IMR-90 (cell line): ENCODE measurements at regions not wholly inside any gene's neighbourhood (a gene's known extent, or its start where the extent isn't known, plus 50 kb on each side); places are given as distances from the start of the nearest gene placed in this dataset.

Experiments
- ATAC-seq: fragments of 200-7000 bp; cut with Tn5 transposase; 2 replicates; pipeline ENCODE4 v1.9.1; 2020; ENCODE audit warnings: low read depth, mild to moderate bottlenecking, moderate library complexity
- BruUV-seq: library from RNA; stranded (reverse); fragments of 400-500 nt; replicated peaks from 2 replicates; lab custom pipeline; 2021; lab: Mats Ljungman, UMichigan
- CTCF ChIA-PET: fragments of 300-600 bp; formaldehyde crosslinking; extraction: SDS; loops from one replicate; lab custom pipeline; 2021; ENCODE audit warnings: antibody characterized with exemption; lab: Yijun Ruan, JAX
- POLR2A ChIA-PET: fragments of 300-600 bp; sonication (Branson Sonifier 250); formaldehyde crosslinking; loops from one replicate; lab custom pipeline; 2022; ENCODE audit warnings: antibody characterized with exemption; ENCODE audit not compliant: unreplicated experiment; lab: Charles Lee
- DNase-seq: peaks from one replicate; pipeline ENCODE4 v3.0.0; 2013
- H2AFZ ChIP-seq: replicated peaks from 2 replicates; pipeline ENCODE3; 2013; ENCODE audit warnings: low read length, mild to moderate bottlenecking; ENCODE audit not compliant: poor library complexity
- H2AK5ac ChIP-seq: 2 replicates; pipeline ENCODE4 v1.6.1; 2013; ENCODE audit warnings: low read depth, low read length, inconsistent platforms
- H2AK9ac ChIP-seq: replicated peaks from 2 replicates; pipeline ENCODE3; 2013; ENCODE audit warnings: mild to moderate bottlenecking, low read depth, low read length, moderate library complexity; ENCODE audit not compliant: poor library complexity
- H2BK120ac ChIP-seq: 2 replicates; pipeline ENCODE4 v1.6.1; 2013; ENCODE audit warnings: low read depth, low read length, inconsistent platforms
- H2BK15ac ChIP-seq: 3 replicates; pipeline ENCODE4 v1.6.1; 2013; ENCODE audit warnings: low read depth, low read length, inconsistent platforms
- H2BK20ac ChIP-seq: 2 replicates; pipeline ENCODE4 v1.6.1; 2013; ENCODE audit warnings: low read depth, mild to moderate bottlenecking, inconsistent platforms, low read length, moderate library complexity
- H2BK5ac ChIP-seq: 2 replicates; pipeline ENCODE4 v1.6.1; 2013; ENCODE audit warnings: mild to moderate bottlenecking, low read depth, low read length, inconsistent platforms; ENCODE audit not compliant: poor library complexity, severe bottlenecking
- H3K14ac ChIP-seq: replicated peaks from 2 replicates; pipeline ENCODE4 v1.6.1; 2013; ENCODE audit warnings: low read depth, low read length, inconsistent platforms
- H3K18ac ChIP-seq: 2 replicates; pipeline ENCODE4 v1.6.1; 2013; ENCODE audit warnings: low read depth, low read length, control low read depth
- H3K23ac ChIP-seq: 2 replicates; pipeline ENCODE4 v1.6.1; 2013; ENCODE audit warnings: low read depth, low read length, inconsistent platforms
- H3K27ac ChIP-seq: 2 replicates; pipeline ENCODE4 v1.5.1; 2013; ENCODE audit warnings: mild to moderate bottlenecking, control low read depth, low read length; ENCODE audit not compliant: insufficient read depth
- H3K27me3 ChIP-seq: 2 replicates; pipeline ENCODE4 v1.6.1; 2013; ENCODE audit warnings: low read length; ENCODE audit not compliant: control insufficient read depth, insufficient read depth
- H3K36me3 ChIP-seq: 2 replicates; pipeline ENCODE4 v1.6.1; 2013; ENCODE audit warnings: low read length, mixed read lengths; ENCODE audit not compliant: control insufficient read depth, insufficient read depth
- H3K4ac ChIP-seq: 2 replicates; pipeline ENCODE4 v1.6.1; 2013; ENCODE audit warnings: low read depth, low read length, inconsistent platforms
- H3K4me1 ChIP-seq: 2 replicates; pipeline ENCODE4 v1.6.1; 2013; ENCODE audit warnings: low read length, mixed read lengths; ENCODE audit not compliant: control insufficient read depth, insufficient read depth
- H3K4me2 ChIP-seq: 2 replicates; pipeline ENCODE4 v1.6.1; 2013; ENCODE audit warnings: low read depth, mild to moderate bottlenecking, control low read depth, low read length, moderate library complexity
- H3K4me3 ChIP-seq: 2 replicates; pipeline ENCODE4 v1.5.1; 2013; ENCODE audit warnings: low read depth, mild to moderate bottlenecking, control low read depth, low read length, moderate library complexity; ENCODE audit not compliant: insufficient read depth
- H3K56ac ChIP-seq: 2 replicates; pipeline ENCODE4 v1.6.1; 2013; ENCODE audit warnings: low read length, inconsistent platforms; ENCODE audit not compliant: insufficient read depth; ENCODE audit errors: extremely low read depth
- H3K79me1 ChIP-seq, 2 experiments: 2 replicates each; pipeline ENCODE4 v1.6.1; 2013; ENCODE audit warnings: low read length in 2 of 2, inconsistent platforms in 1 of 2, low read depth in 1 of 2
- H3K9ac ChIP-seq: 2 replicates; pipeline ENCODE4 v1.6.1; 2013; ENCODE audit warnings: low read depth, low read length, control low read depth
- H3K9me1 ChIP-seq: 2 replicates; pipeline ENCODE4 v1.6.1; 2013; ENCODE audit warnings: low read length, inconsistent platforms; ENCODE audit not compliant: insufficient read depth
- H3K9me3 ChIP-seq: 2 replicates; pipeline ENCODE4 v1.6.1; 2013; ENCODE audit warnings: low read length; ENCODE audit not compliant: control insufficient read depth, insufficient read depth
- H4K20me1 ChIP-seq: 2 replicates; pipeline ENCODE4 v1.6.1; 2013; ENCODE audit warnings: low read length, inconsistent platforms; ENCODE audit not compliant: insufficient read depth
- H4K5ac ChIP-seq: 2 replicates; pipeline ENCODE4 v1.6.1; 2013; ENCODE audit warnings: mild to moderate bottlenecking, low read depth, low read length, control low read depth
- H4K8ac ChIP-seq, 2 experiments: 2 replicates each; pipeline ENCODE4 v1.6.1; 2013; ENCODE audit warnings: low read depth in 2 of 2, low read length in 2 of 2, control low read depth in 1 of 2, inconsistent platforms in 1 of 2
- H4K91ac ChIP-seq: 2 replicates; pipeline ENCODE4 v1.6.1; 2013; ENCODE audit warnings: low read depth, low read length, inconsistent platforms; ENCODE audit not compliant: insufficient read depth
- CHD1 ChIP-seq: IDR thresholded peaks from 2 replicates; pipeline ENCODE4 v1.6.1; 2012; ENCODE audit warnings: low read depth, low read length, improper control_type of control experiment
- WGBS, 2 experiments: methylation state at CpG; one replicate each; pipeline versions ENCODE4 v1.1.5 to v1.1.7; 2013; ENCODE audit warnings: missing lambda C conversion rate in 2 of 2; ENCODE audit not compliant: insufficient read length in 1 of 2; ENCODE audit errors: extremely low coverage in 2 of 2; 5-methylcytosine and 5-hydroxymethylcytosine counted together
- dilution Hi-C: fragments of 300-500 bp; cut with HindIII; formaldehyde crosslinking; loops from one replicate; pipeline ENCODE4 v1.14.3; 2018; ENCODE audit warnings: low sequenced_read_pairs; ENCODE audit not compliant: unreplicated experiment
- in situ Hi-C: fragments of 300-500 bp; cut with MboI; formaldehyde crosslinking; loops from 3 replicates; pipeline ENCODE4 v1.14.3; 2019; ENCODE audit warnings: low sequenced_read_pairs, inconsistent platforms, mixed read lengths
- intact Hi-C: fragments of 100-400 bp; cut with micrococcal nuclease; formaldehyde crosslinking; loops from 2 replicates; pipeline ENCODE4 v1.10.0; 2022

- Histone ChIP-seq H2AK5ac (no peak overlapping the region), H3K9me3 (peaks cover 2% of the 10 kb centered on the region; the same call in 1 of the 2 replicates), H3K4me1 (no peaks in the 10 kb centered on the region), H3K23ac (no peak overlapping the region), H3K18ac (no peak overlapping the region), H4K20me1 (no peaks in the 10 kb centered on the region), H4K8ac (no peak overlapping the region), H3K56ac (no peak overlapping the region), H3K14ac (no peak overlapping the region), H3K4me3 (no peak overlapping the region), H4K91ac (no peak overlapping the region), H3K27ac (no peak overlapping the region), H2BK15ac (no peak overlapping the region), H3K4ac (no peak overlapping the region), H2BK20ac (no peak overlapping the region), H2BK120ac (no peak overlapping the region), H3K27me3 (no peaks in the 10 kb centered on the region), H2AFZ (no peak overlapping the region), H3K79me1 (no peaks in the 10 kb centered on the region), H2BK5ac (no peak overlapping the region), H3K9me1 (no peaks in the 10 kb centered on the region), H2AK9ac (no peak overlapping the region), H4K5ac (no peak overlapping the region), H3K4me2 (no peak overlapping the region), H3K9ac (no peak overlapping the region), H3K36me3 (no peaks in the 10 kb centered on the region)
- intact Hi-C loops (no loop called here), in situ Hi-C loops (no loop called here), dilution Hi-C loops (no loop called here)
- ChIA-PET CTCF (no interaction called here), POLR2A (no interaction called here)
- WGBS, 2 experiments = no CpG with 5 or more reads among the region's 1 CpG
- DNase-seq = no peak
- no peak for TF ChIP-seq CHD1
- no TSS peak for BruUV-seq
- no peak for ATAC-seq
Observed at GRCh38 chr4:36553029-36553428, 271.6 kb downstream of the DTHD1 start.
